ENCODE measurements at regions not wholly inside any gene's neighbourhood (a gene's known extent, or its start where the extent isn't known, plus 50 kb on each side); places are given as distances from the start of the nearest gene placed in this dataset.
"Not testable (repeated sequence)": the region's sequence is repeated elsewhere in the genome, so short reads cannot be mapped to it uniquely, and the experiment has no call there.

DNA sequence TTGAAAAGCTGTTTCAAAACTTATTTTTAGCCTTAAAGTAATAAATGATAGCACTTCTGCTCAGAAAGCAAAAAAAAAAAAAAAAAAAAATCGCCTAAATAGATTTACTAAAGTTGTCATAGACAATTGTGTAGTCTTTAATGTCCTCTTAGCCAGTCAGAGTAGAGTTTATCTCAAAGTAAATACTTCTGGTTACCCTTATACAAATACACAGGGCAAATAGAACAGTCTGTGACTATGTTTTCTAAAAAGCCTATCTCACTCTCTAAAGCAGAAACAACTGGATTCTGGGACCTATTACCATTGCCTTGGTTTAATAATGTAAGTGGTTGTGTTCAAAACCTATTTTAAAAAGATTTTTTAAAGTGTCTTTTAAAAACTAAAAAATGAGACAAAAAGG, 156.2 kb upstream of the THSD7A start:
- FAIRE-seq = no peak
- no peak for DNase-seq (ENCODE audit: insufficient read length, low spot score)

- FAIRE-seq = no peak
- DNase-seq (ENCODE audit: insufficient read length, low spot score) = no peak
These were observed 170.4 kb upstream of the THSD7A start for GRCh38 chr7:12002428-12002827.

- no peak for DNase-seq (ENCODE audit: insufficient read length, low spot score)
- no peak for FAIRE-seq
These were observed 172.6 kb upstream of the THSD7A start for GRCh38 chr7:12004581-12004980.

DNA sequence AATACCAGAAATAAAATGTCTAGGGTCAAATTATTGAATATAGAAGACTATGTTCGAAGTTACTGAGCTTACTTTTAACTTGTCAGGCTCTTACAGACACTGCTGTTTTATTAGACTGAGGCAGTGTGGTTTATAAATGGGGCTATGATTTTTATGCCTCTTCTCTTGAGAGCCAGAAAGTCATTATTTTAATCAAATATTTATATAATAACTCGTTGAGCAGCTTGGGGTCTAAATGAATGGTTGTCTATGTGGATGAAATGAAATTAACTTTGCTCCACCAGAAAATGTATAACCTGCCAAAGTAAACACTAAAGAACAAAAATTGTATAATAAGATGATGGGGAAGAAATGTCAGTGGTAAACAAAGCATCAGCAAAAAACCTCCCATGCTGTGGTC, 175.6 kb upstream of the THSD7A start:
- FAIRE-seq (no peak), DNase-seq (ENCODE audit: insufficient read length, low spot score) (no peak)

DNA sequence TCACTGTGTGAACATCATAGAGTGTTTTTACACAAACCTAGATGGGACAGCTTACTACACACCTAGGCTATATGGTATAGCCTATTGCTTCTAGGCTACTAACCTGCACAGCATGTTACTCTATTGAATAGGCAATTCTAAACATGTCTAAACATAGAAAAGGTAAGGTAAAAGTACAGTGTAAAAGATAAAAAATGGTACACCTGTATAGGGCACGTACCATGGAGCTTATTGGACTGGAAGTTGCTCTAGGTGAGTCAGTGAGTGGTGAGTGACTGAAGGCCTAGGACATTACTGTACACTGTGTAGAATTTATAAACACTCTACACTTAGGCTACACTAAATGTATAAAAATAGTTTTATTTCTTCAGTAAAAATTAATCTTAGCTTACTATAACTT, 182.0 kb upstream of the THSD7A start:
- DNase-seq (ENCODE audit: insufficient read length, low spot score) (no peak), FAIRE-seq (no peak)

DNA sequence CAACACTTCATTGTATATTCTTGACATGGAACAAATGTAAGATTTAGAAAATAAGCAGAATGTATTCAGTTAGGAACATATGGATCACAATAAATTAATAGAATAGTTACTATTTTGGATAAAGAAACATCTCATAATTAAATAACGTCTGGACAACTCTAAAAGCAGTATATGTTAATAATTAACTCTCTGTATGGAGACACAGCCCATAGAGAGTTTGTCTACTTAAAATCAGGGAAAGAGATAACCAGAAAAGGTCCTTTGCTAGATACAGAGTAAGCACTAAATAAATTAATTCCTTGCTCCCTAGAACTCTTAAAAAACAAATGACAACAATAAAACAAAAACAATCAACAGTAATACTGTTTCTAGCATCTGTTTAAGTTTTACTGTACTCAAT, 184.4 kb upstream of the THSD7A start:
- FAIRE-seq (no peak), DNase-seq (ENCODE audit: insufficient read length, low spot score) (no peak)

GRCh38 chr7:12017046-12017445, 185.0 kb upstream of the THSD7A start:
- FAIRE-seq = no peak
- no peak for DNase-seq (ENCODE audit: insufficient read length, low spot score)

- DNase-seq (ENCODE audit: insufficient read length, low spot score); FAIRE-seq: not testable (repeated sequence)
These were observed 189.1 kb upstream of the TMEM106B start for GRCh38 chr7:12022011-12022410.

DNA sequence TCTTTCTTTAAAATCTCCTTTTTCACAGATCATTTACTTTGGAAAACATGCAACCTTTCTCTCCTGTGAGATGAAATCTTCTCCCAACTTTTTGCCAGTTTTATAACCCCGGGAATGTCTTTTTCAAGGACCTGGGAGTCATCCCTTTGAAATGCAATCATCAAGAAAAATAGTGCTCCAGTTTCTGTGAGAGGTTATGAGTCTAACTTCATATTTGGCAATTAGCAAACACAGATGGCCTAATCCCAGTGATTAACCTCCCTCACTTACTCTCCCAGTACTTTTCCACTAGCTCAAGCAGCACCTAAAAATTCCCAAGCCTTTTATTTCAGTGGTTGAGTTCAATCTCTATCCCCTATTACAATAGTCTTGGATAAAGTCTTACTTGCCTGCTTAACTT, 185.8 kb upstream of the TMEM106B start:
- FAIRE-seq = no peak
- DNase-seq (ENCODE audit: insufficient read length, low spot score) = no peak

DNA sequence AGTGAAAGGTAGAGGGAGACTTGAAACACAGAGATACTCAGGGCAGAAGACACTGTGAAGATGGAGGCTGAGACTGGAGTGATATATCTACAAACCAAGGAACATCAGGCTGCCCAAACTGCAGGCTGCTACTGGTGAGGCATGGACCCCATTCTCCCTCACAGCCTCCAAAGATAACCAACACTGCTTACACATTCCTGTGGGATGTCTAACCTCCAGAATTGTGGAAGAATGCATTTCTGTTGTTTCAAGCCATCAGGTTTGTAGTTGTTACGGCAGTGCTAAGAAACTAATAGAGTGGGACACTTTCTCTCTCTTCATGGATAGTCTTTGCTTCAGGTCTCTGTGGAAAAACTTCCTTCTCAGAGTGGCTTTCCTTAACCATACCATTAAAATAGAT, 182.6 kb upstream of the TMEM106B start:
- no peak for DNase-seq (ENCODE audit: insufficient read length, low spot score)

DNA sequence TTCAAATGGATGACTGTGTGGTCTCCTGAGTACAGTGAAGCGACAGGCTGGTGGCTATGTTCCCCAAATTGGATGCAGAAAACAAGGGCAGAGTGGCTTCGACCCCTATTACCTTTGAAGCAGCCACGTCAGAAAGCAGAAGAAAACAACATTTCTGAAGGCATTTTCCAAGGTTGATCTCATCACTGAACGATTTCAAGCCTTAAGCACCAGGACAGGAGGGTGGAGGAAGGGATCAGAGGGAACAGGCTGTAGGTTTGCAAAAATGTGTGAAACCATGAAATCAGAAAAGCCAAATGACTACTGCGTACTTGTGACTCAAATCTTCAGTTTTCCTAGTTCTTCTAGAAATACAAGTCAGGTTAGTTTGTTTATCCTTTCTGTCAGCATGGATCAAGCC, 181.0 kb upstream of the TMEM106B start:
- no peak for FAIRE-seq
- no peak for DNase-seq (ENCODE audit: insufficient read length, low spot score)

More for the DNA sequence above, 182.6 kb upstream of the TMEM106B start:
- peak; percentile 20 for FAIRE-seq

DNA sequence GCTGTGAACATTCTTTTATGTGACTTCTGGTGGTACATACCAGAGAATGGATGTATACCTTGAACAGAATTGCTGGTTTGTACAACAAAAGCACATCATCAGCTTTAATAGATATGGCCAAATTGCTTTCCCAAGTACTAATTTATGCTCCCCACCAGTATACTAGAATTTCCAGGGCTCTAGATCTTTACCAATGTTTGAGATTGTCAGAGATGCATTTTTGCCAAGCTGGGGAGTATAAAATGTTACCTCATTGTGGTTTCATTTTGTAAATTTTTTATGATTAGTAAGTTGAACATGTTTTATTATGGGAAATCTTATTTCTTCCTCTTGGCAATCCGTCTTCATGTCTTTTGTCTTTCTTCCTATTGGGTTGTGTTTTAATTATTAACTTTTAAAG, 179.9 kb upstream of the TMEM106B start:
- FAIRE-seq = no peak

GRCh38 chr7:12031638-12032037, 179.5 kb upstream of the TMEM106B start:
- no peak for FAIRE-seq

More for the DNA sequence above, 179.9 kb upstream of the TMEM106B start:
- DNase-seq (ENCODE audit: insufficient read length, low spot score) = no peak

DNA sequence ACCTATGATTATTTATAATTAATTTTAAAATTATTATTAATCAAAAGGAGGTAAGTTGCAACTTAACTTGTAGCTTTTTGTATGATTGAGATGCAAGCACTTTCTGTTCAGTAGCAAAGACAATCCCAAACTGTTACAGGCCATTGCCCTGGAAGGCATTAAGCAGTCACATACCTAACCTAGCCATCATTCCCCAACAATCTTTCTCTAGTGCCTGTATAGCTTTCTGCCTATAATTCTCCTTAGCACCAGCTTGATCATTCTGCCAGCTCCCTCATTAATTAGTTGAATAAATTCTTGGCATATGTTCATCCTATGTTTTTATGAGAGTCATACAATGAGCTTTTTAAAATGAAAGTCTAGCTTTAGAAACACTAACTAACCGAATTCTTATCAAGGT, 178.9 kb upstream of the TMEM106B start:
- DNase-seq (ENCODE audit: insufficient read length, low spot score) (no peak), FAIRE-seq (peak; percentile 63)

More at GRCh38 chr7:12031638-12032037, 179.5 kb upstream of the TMEM106B start:
- DNase-seq (ENCODE audit: insufficient read length, low spot score) = peak; percentile 23

DNA sequence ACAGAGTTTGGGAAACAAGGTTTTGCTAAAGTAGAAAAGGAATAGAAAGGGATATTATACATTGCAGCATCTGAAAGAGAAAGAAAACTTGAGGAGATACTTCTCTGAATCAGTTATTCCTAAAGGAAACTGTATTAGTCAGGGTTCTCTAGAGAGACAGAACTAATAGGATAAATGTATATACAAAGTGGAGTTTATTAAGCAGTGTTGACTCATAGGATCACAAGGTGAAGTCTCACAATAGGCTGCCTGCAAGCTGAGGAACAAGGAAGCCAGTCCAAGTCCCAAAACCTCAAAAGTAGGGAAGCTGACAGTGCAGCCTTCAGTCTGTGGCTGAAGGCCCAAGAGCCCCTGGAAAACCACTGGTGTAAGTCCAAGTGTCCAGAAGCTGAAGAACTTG, 167.6 kb upstream of the TMEM106B start:
- DNase-seq (ENCODE audit: insufficient read length, low spot score); FAIRE-seq: not testable (repeated sequence)

- DNase-seq (ENCODE audit: insufficient read length, low spot score) (no peak), FAIRE-seq (no peak)
These were observed 158.9 kb upstream of the TMEM106B start for GRCh38 chr7:12052211-12052610.

DNA sequence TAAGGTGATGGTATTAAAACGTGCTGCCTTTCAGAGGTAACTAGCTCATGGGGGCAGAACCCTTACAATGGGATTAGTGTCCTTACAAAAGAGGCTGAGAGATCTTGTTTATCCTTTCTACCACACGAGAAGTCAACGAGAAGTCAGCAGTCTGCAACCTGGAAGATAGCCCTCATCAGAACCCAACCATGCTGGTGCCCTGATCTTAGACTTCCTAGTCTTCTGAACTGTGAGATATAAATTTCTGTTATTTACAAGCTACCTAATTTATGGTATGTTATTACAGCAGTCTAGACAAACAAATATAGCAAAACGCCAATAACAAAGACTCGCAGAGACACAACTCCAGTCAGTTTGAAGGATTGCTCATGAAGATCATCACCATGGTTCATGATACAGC, 157.5 kb upstream of the TMEM106B start:
- FAIRE-seq (no peak), DNase-seq (ENCODE audit: insufficient read length, low spot score) (no peak)

GRCh38 chr7:12054830-12055229, 156.3 kb upstream of the TMEM106B start:
- FAIRE-seq = no peak
- no peak for DNase-seq (ENCODE audit: insufficient read length, low spot score)

DNA sequence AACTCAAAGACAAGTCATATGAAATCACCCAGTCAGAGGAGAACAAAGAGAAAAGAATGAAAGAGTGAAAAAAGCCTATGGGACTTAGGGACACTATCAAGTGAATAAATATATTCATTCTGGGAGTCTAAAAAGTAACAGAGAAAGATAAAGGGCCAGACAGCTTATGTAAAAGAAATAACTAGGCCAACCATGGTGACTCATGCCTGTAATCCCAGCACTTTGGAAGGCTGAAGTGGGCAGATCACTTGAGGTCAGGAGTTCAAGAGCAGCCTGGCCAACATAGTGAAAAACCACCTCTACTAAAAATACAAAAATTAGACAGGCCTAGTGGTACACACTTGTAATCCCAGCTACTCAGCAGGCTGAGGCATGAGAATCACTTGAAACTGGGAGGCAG, 154.7 kb upstream of the TMEM106B start:
- FAIRE-seq (no peak), DNase-seq (ENCODE audit: insufficient read length, low spot score) (no peak)

DNA sequence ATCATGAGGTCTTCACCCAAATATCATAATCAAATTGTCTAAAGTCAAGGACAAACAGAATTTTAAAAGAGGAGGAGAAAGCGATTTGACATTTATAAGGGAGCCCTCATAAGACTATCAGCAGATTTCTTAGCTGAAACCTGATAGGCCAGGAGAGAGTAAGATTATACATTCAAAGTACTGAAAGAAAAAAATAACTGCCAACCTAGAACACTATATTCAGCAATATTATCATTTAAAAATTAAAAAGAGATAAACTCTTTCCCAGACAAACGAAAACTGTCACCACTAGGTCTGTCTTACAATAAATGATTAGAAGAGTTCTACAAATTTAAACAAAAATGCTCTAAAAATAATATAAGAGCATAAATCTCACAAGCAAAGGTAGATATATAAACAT, 154.1 kb upstream of the TMEM106B start:
- no peak for FAIRE-seq

GRCh38 chr7:12062062-12062461, 149.0 kb upstream of the TMEM106B start:
- FAIRE-seq (no peak), DNase-seq (ENCODE audit: insufficient read length, low spot score) (no peak)

More for the DNA sequence above, 154.1 kb upstream of the TMEM106B start:
- DNase-seq (ENCODE audit: insufficient read length, low spot score) = no peak

DNA sequence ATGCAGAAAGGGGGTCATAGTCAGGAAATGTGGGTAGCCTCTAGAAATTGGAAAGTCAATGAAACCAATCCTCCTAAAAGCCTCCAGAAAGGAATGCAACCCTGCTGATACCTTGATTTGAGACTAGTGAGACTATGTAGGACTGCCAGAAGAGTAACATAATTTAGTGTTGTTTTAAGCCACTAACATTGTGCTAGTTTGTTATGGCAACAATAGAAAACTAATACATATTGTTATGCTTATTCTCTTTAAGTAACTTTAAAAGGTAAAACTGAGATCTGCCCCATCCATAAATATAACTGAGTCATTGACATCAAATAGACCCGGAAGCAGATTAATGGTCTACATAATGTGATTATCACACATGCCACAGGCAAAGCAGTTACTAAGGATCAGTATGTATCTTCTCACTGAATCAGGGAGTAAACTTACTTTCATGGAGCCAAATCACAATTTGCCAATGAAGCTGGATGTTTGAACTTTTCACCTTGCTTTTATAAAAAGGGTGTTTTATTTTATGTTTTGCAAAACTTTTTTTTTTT, 146.4 kb upstream of the TMEM106B start:
- DNase-seq (ENCODE audit: insufficient read length, low spot score) (no peak), FAIRE-seq (no peak)

DNA sequence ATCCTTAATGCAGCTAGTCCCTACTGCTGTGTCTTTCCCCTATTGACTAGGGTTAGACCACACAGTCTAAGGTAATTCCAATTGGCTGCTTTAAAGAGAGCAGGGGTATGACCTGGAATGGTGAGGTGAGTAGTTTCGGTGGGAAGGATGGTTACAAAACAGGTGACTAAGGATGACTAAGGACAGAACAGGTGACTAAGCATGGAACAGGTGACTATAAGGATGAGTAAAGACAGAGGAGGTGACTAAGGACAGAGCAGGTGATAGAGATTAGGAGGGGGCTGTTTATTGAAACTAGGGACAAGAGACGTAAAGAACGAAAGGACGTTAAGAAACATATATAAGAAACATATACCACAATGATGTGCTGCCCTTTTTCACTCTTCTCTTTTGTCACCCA, 145.1 kb upstream of the TMEM106B start:
- DNase-seq (ENCODE audit: insufficient read length, low spot score) = no peak
- FAIRE-seq = no peak

All from HTR-8/SVneo (cell line).